ENCODE measurements at regions not wholly inside any gene's neighbourhood (a gene's known extent, or its start where the extent isn't known, plus 50 kb on each side); places are given as distances from the start of the nearest gene placed in this dataset.

GRCh38 chr18:44518666-44519065 lies 162.0 kb upstream of the SETBP1 start:
- TF ChIP-seq CTCF (IDR thresholded peaks at IDR 0.05) (no peak), POLR2A (IDR thresholded peaks at IDR 0.05) (no peak)

Data from Peyer's patch (tissue), 4 donors.